SK-N-SH treated with all-trans-retinoic acid at 6 μM for 48 hours (cell line): ENCODE measurements at regions not wholly inside any gene's neighbourhood (a gene's known extent, or its start where the extent isn't known, plus 50 kb on each side); places are given as distances from the start of the nearest gene placed in this dataset.

Experiments
- ATAC-seq: fragments of 200-7000 bp; cut with Tn5 transposase; 3 replicates; pipeline ENCODE4 v1.9.1; 2020; ENCODE audit warnings: mild to moderate bottlenecking, moderate library complexity
- ARNTL ChIP-seq: fragments of 450-650 bp; formaldehyde crosslinking; IDR thresholded peaks from 2 replicates; pipeline ENCODE4 v1.5.0; 2020; ENCODE audit warnings: low read depth, mild to moderate bottlenecking, moderate library complexity, borderline replicate concordance
- BACH2 ChIP-seq: fragments of 250-450 bp; sonication (Bioruptor Pico); IDR thresholded peaks from 2 replicates; pipeline ENCODE4 v1.9.0; 2021; ENCODE audit warnings: mild to moderate bottlenecking, borderline replicate concordance
- CSDC2 ChIP-seq: fragments of 250-450 bp; sonication (Bioruptor Pico); IDR thresholded peaks from 2 replicates; pipeline ENCODE4 v1.5.0; 2020; ENCODE audit warnings: mild to moderate bottlenecking, moderate library complexity
- ESRRG ChIP-seq: fragments of 250-450 bp; sonication (Bioruptor Pico); IDR thresholded peaks from 2 replicates; pipeline ENCODE4 v1.6.1; 2021; ENCODE audit warnings: mild to moderate bottlenecking
- GLIS3 ChIP-seq: fragments of 250-450 bp; sonication (Bioruptor Pico); IDR thresholded peaks from 2 replicates; pipeline ENCODE4 v1.5.0; 2020; ENCODE audit warnings: mild to moderate bottlenecking, moderate library complexity
- ISL1 ChIP-seq: fragments of 250-450 bp; sonication (Bioruptor Pico); IDR thresholded peaks from 2 replicates; pipeline ENCODE4 v2.1.2; 2022; ENCODE audit warnings: mild to moderate bottlenecking, moderate library complexity
- OSR1 ChIP-seq: fragments of 250-450 bp; sonication (Bioruptor Pico); IDR thresholded peaks from 2 replicates; pipeline ENCODE4 v1.8.0; 2022; ENCODE audit warnings: moderate library complexity, mild to moderate bottlenecking, inconsistent platforms
- PPARA ChIP-seq: fragments of 250-450 bp; sonication (Bioruptor Pico); IDR thresholded peaks from 2 replicates; pipeline ENCODE4 v1.5.0; 2020; ENCODE audit warnings: mild to moderate bottlenecking, borderline replicate concordance
- RARB ChIP-seq: fragments of 250-450 bp; sonication (Bioruptor Pico); IDR thresholded peaks from 2 replicates; pipeline ENCODE4 v1.8.0; 2021; ENCODE audit warnings: mild to moderate bottlenecking, moderate library complexity
- SNAI2 ChIP-seq: fragments of 250-450 bp; sonication (Bioruptor Pico); IDR thresholded peaks from 2 replicates; pipeline ENCODE4 v1.5.0; 2020; ENCODE audit warnings: mild to moderate bottlenecking, moderate library complexity
- TCF4 ChIP-seq: fragments of 250-450 bp; sonication (Bioruptor Pico); IDR thresholded peaks from 2 replicates; pipeline ENCODE4 v1.8.0; 2021; ENCODE audit warnings: mild to moderate bottlenecking, moderate library complexity, borderline replicate concordance
- TOX ChIP-seq: fragments of 250-450 bp; sonication (Bioruptor Pico); IDR thresholded peaks from 2 replicates; pipeline ENCODE4 v1.8.0; 2021; ENCODE audit warnings: mild to moderate bottlenecking, moderate library complexity, borderline replicate concordance
- ZC3H10 ChIP-seq: fragments of 250-450 bp; sonication (Bioruptor Pico); IDR thresholded peaks from 2 replicates; pipeline ENCODE4 v1.5.1; 2021; ENCODE audit warnings: mild to moderate bottlenecking, moderate library complexity
- ZFP3 ChIP-seq: fragments of 250-450 bp; sonication (Bioruptor Pico); IDR thresholded peaks from 2 replicates; pipeline ENCODE4 v1.5.0; 2020; ENCODE audit warnings: mild to moderate bottlenecking, moderate library complexity
- ZFP30 ChIP-seq: fragments of 450-650 bp; formaldehyde crosslinking; IDR thresholded peaks from 2 replicates; pipeline ENCODE4 v1.5.0; 2022; ENCODE audit warnings: mild to moderate bottlenecking, moderate library complexity
- ZNF565 ChIP-seq: fragments of 450-650 bp; formaldehyde crosslinking; conservative IDR thresholded peaks from 2 replicates; pipeline ENCODE4 v1.5.0; 2020; ENCODE audit warnings: low read depth, mild to moderate bottlenecking, moderate library complexity
- ZNF70 ChIP-seq: fragments of 450-650 bp; formaldehyde crosslinking; IDR thresholded peaks from 2 replicates; pipeline ENCODE4 v1.5.0; 2020; ENCODE audit warnings: mild to moderate bottlenecking, moderate library complexity
- ZNF8 ChIP-seq: fragments of 450-650 bp; formaldehyde crosslinking; IDR thresholded peaks from 2 replicates; pipeline ENCODE4 v1.5.0; 2020; ENCODE audit warnings: mild to moderate bottlenecking, moderate library complexity
- TF ChIP-seq, protein P1 (sequence below): fragments of 250-450 bp; sonication (Bioruptor Pico); IDR thresholded peaks from 2 replicates; pipeline ENCODE4 v1.5.1; 2021; ENCODE audit warnings: mild to moderate bottlenecking, moderate library complexity
- TF ChIP-seq, protein P2 (sequence below): fragments of 250-450 bp; sonication (Bioruptor Pico); IDR thresholded peaks from 2 replicates; pipeline ENCODE4 v1.5.1; 2020; ENCODE audit warnings: low read depth, mild to moderate bottlenecking, moderate library complexity
- TF ChIP-seq, protein P3 (sequence below): fragments of 250-450 bp; sonication (Bioruptor Pico); IDR thresholded peaks from 2 replicates; pipeline ENCODE4 v1.8.0; 2020; ENCODE audit warnings: mild to moderate bottlenecking, moderate library complexity, borderline replicate concordance
- TF ChIP-seq, protein P4 (sequence below): fragments of 250-450 bp; sonication (Bioruptor Pico); IDR thresholded peaks from 2 replicates; pipeline ENCODE4 v1.5.0; 2020; ENCODE audit warnings: mild to moderate bottlenecking, moderate library complexity

DNA sequence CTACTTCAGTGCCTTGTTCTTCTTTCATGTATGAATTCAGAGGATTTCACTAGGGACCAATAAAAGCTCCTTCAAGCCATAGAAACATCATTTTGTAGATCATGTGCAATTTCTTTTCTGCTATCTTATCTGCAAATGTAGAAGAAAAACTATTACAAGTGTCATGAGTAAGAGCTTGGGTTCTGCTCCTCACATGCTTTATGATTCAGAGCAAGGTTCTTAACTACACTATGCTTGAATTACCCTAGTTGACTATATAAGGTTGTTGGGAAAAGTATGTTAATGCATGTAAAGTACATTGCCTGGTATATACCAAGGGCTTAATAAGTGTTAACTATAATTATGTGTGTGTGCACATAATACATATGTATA lies 91.4 kb upstream of the S1PR1 start:
- TF ChIP-seq ISL1 (no peak), ZC3H10 (no peak)
- TF ChIP-seq, protein P1, sequence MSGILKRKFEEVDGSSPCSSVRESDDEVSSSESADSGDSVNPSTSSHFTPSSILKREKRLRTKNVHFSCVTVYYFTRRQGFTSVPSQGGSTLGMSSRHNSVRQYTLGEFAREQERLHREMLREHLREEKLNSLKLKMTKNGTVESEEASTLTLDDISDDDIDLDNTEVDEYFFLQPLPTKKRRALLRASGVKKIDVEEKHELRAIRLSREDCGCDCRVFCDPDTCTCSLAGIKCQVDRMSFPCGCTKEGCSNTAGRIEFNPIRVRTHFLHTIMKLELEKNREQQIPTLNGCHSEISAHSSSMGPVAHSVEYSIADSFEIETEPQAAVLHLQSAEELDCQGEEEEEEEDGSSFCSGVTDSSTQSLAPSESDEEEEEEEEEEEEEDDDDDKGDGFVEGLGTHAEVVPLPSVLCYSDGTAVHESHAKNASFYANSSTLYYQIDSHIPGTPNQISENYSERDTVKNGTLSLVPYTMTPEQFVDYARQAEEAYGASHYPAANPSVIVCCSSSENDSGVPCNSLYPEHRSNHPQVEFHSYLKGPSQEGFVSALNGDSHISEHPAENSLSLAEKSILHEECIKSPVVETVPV (CRISPR knock-in tag): no peak
- ATAC-seq: no peak

DNA sequence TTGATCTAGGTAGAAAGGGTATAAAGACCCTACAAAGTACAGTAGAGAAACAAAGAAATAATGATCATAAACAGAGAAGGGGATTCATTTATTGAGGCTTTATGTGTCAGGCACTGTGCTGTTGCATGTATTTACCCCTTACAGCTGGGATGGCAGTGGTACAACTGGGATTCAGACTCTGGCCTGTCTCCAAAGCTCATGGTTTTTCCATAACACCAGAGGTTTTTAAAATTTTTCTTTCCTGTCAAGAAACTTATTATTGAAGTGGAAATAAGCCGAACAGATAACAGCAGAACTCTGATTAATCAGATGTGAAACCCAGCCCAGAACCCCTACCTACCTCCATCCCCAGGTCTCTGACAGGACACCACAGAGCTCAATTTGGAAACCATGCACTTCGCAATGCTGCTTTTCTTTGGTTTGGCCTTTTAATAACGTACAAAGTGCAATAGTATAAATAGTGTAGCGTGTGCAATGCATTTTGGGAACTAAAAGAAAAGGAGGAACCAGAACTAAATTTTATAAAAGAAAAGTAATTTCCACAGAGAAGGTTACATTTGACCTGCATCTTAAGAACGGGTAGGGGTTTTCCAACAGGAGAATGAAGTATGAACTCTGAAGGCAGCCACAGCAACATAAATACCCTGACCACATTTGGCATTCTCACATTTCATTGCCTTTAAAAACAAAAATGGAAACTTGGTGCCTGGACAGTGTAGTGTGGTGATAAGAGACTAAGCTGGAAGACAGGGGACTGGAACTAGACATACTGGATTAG lies 92.0 kb upstream of the S1PR1 start:
- no peak for ATAC-seq
- TF ChIP-seq CSDC2 (CRISPR knock-in tag) (no peak), ESRRG (CRISPR knock-in tag) (no peak), ZC3H10 (no peak), ZNF8 (CRISPR knock-in tag) (no peak), ZNF70 (CRISPR knock-in tag) (no peak), OSR1 (CRISPR knock-in tag) (no peak), BACH2 (no peak), ZFP3 (no peak), ARNTL (CRISPR knock-in tag) (no peak), PPARA (CRISPR knock-in tag) (no peak)
- TF ChIP-seq, all 23 proteins: peak for 0

DNA sequence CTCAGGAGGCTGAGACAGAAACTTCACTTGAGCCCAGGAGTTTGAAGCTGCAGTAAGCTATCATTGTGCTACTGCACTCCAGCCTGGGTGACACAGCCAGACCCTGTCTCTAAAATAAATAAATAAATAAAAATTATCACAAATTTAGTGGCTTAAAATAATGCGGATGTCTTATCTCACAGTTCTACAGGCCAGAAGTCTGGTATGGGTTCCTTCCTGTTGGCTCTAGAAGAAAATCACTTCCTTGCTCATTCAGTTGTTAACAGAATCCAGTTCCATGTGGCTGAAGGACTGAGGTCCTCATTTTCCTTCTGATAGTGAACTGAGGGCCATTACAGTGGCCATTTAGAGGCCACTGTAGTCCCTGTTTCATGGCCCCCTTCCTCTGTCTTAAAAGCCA lies 94.6 kb upstream of the S1PR1 start:
- TF ChIP-seq GLIS3 (no peak), BACH2 (no peak), TOX (no peak), ZNF565 (CRISPR knock-in tag) (no peak), ZFP30 (no peak), PPARA (CRISPR knock-in tag) (no peak), TCF4 (CRISPR knock-in tag) (no peak), CSDC2 (CRISPR knock-in tag) (no peak), SNAI2 (CRISPR knock-in tag) (no peak)
- TF ChIP-seq, protein P2, sequence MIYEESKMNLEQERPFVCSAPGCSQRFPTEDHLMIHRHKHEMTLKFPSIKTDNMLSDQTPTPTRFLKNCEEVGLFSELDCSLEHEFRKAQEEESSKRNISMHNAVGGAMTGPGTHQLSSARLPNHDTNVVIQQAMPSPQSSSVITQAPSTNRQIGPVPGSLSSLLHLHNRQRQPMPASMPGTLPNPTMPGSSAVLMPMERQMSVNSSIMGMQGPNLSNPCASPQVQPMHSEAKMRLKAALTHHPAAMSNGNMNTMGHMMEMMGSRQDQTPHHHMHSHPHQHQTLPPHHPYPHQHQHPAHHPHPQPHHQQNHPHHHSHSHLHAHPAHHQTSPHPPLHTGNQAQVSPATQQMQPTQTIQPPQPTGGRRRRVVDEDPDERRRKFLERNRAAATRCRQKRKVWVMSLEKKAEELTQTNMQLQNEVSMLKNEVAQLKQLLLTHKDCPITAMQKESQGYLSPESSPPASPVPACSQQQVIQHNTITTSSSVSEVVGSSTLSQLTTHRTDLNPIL (CRISPR knock-in tag): no peak
- TF ChIP-seq, protein P3, sequence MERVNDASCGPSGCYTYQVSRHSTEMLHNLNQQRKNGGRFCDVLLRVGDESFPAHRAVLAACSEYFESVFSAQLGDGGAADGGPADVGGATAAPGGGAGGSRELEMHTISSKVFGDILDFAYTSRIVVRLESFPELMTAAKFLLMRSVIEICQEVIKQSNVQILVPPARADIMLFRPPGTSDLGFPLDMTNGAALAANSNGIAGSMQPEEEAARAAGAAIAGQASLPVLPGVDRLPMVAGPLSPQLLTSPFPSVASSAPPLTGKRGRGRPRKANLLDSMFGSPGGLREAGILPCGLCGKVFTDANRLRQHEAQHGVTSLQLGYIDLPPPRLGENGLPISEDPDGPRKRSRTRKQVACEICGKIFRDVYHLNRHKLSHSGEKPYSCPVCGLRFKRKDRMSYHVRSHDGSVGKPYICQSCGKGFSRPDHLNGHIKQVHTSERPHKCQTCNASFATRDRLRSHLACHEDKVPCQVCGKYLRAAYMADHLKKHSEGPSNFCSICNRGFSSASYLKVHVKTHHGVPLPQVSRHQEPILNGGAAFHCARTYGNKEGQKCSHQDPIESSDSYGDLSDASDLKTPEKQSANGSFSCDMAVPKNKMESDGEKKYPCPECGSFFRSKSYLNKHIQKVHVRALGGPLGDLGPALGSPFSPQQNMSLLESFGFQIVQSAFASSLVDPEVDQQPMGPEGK (CRISPR knock-in tag): no peak
- ATAC-seq: no peak

DNA sequence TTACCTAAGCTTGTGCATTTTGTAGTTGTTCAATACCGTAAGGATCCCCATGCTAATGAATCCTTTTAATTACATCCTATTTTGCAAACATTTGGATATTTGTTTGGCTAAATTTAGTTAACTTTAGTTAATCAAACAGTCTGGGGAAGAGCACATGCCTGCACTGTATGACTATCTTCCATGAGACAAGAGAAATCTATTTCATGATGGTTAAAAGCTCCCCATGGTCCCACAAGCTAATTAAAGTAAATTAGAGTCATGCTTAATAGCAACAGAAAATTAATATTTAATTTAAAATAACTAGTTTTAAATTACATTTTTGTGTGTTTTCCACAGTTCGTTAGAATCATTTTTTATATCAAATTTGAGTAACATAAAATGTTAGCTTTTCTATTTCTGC lies 95.4 kb upstream of the S1PR1 start:
- TF ChIP-seq, protein P3 (CRISPR knock-in tag): no peak
- TF ChIP-seq ZNF8 (CRISPR knock-in tag): no peak
- ATAC-seq: no peak

DNA sequence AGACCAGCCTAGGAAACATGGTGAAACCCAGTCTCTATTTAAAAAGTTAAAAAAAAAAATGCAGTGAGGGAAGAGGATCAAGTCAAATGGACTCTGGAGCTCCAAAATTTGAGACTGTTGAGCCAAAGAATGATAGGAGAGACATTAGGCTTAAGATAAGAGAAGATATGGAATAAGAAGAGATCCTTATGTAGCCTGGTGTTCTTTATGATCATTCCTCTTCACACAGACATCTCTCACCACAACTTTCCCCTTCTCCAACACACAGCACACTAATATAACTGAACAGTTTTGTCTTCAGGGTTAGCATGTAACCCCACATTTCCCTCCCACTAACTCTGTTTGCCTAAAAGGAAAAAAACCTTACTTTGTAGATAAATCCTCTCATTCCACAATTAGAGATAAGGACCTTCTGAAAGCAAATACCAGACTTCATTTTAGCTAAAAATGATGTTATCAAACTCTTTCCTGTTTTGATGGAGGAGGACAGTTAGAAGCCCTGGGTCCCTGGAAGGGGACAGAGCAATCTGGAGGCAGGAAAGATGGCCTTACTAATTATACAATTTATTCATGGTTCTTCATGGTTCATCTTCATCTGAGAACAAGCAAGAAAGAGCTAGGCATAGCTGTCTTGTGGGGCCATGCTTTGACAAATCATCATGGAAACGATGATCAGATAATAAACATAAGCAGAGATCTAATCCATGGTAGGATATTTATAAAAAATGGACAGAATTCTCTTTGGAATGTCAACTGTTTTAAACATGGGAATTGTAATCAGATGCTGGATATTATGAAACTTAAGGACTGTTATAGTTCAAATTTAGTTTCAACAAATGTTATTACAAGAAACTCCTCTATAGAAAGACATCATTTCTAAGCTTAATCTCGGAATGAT lies 96.7 kb upstream of the S1PR1 start:
- no peak for ATAC-seq
- TF ChIP-seq TCF4 (CRISPR knock-in tag) (peak; percentile 72), ISL1 (peak; percentile 20; the same call in 1 of the 2 replicates), RARB (CRISPR knock-in tag) (no peak), BACH2 (no peak), ZNF8 (CRISPR knock-in tag) (no peak), OSR1 (CRISPR knock-in tag) (no peak), CSDC2 (CRISPR knock-in tag) (no peak), ZNF70 (CRISPR knock-in tag) (no peak)
- TF ChIP-seq, protein P4, sequence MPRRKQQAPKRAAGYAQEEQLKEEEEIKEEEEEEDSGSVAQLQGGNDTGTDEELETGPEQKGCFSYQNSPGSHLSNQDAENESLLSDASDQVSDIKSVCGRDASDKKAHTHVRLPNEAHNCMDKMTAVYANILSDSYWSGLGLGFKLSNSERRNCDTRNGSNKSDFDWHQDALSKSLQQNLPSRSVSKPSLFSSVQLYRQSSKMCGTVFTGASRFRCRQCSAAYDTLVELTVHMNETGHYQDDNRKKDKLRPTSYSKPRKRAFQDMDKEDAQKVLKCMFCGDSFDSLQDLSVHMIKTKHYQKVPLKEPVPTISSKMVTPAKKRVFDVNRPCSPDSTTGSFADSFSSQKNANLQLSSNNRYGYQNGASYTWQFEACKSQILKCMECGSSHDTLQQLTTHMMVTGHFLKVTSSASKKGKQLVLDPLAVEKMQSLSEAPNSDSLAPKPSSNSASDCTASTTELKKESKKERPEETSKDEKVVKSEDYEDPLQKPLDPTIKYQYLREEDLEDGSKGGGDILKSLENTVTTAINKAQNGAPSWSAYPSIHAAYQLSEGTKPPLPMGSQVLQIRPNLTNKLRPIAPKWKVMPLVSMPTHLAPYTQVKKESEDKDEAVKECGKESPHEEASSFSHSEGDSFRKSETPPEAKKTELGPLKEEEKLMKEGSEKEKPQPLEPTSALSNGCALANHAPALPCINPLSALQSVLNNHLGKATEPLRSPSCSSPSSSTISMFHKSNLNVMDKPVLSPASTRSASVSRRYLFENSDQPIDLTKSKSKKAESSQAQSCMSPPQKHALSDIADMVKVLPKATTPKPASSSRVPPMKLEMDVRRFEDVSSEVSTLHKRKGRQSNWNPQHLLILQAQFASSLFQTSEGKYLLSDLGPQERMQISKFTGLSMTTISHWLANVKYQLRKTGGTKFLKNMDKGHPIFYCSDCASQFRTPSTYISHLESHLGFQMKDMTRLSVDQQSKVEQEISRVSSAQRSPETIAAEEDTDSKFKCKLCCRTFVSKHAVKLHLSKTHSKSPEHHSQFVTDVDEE (CRISPR knock-in tag): peak; percentile 45; the same call in 1 of the 2 replicates
- TF ChIP-seq, protein P3 (CRISPR knock-in tag): no peak
